Prostate gland (tissue), 2 donors: ENCODE measurements at regions not wholly inside any gene's neighbourhood (a gene's known extent, or its start where the extent isn't known, plus 50 kb on each side); places are given as distances from the start of the nearest gene placed in this dataset.

Experiments used
- DNase-seq: peaks from one replicate; pipeline ENCODE4 v3.0.0-alpha.2; 2019; ENCODE audit warnings: low spot score
- H3K27ac ChIP-seq, 2 donors: fragments of 200-600 bp; sonication (generic); 2 replicates each; pipeline ENCODE4 v1.5.1; 2017 to 2019
- H3K27me3 ChIP-seq: fragments of 200-600 bp; sonication (generic); replicated peaks from 2 replicates; pipeline ENCODE4 v1.5.1; 2019; ENCODE audit not compliant: insufficient read depth
- H3K36me3 ChIP-seq, 2 donors: fragments of 200-600 bp; sonication (generic); 1 replicate in 1 of 2; 2 replicates in 1 of 2; pipeline versions ENCODE4 v1.5.1 to v1.8.1; 2017 to 2019
- H3K4me1 ChIP-seq: fragments of 200-600 bp; sonication (generic); replicated peaks from 2 replicates; pipeline ENCODE4 v1.5.1; 2019
- H3K4me3 ChIP-seq, 2 donors: fragments of 200-600 bp; sonication (generic); 2 replicates each; pipeline ENCODE4 v1.5.1; 2017 to 2019
- H3K9me3 ChIP-seq: fragments of 200-600 bp; sonication (generic); 2 replicates; pipeline ENCODE4 v1.5.1; 2017
- CTCF ChIP-seq, 4 experiments: fragments of 200-600 bp in 2 of 4; fragments of 450-650 bp in 2 of 4; sonication (generic) in 2 of 4; IDR thresholded peaks; 1 replicate in 3 of 4; 2 replicates in 1 of 4; pipeline ENCODE4 v1.5.1; 2016 to 2019; ENCODE audit warnings: antibody characterized with exemption in 4 of 4, mild to moderate bottlenecking in 2 of 4, moderate library complexity in 2 of 4
- POLR2A ChIP-seq: fragments of 450-650 bp; IDR thresholded peaks from one replicate; pipeline ENCODE4 v1.6.1; 2016; ENCODE audit warnings: antibody characterized with exemption, mild to moderate bottlenecking
- POLR2AphosphoS5 ChIP-seq: sonication (generic); formaldehyde crosslinking; IDR thresholded peaks from one replicate; pipeline ENCODE4 v1.6.1; 2017; ENCODE audit warnings: antibody characterized with exemption
- WGBS: methylation state at CpG from one replicate; pipeline ENCODE4 v1.1.5; 2018; 5-methylcytosine and 5-hydroxymethylcytosine counted together
- intact Hi-C: fragments of 100-400 bp; cut with DNase I; formaldehyde crosslinking; loops from one replicate; pipeline ENCODE4 v1.14.2; 2022

DNA sequence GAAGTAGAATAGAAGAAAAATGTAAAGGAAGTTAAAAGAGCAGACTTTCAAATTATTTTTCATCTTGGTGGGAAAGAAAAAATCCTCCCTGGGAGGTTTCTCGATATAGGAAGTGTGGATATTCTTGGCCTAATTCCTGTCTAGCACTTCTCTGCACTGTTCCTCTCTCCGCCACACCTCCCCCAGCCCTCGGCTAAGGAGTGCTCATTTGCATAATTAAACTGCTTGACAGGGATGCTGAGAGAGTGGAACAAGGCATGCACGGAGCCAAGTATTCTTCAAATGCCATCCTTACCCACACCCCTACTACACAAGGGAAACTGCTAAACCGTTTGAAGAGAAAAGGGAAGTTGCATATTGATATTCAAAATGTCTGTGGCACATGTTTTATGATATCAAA, 511.0 kb upstream of the HTR2A start:
- H3K4me1 ChIP-seq, result no peaks in the 10 kb centered on the region
- DNase-seq, result no peak
- no peaks in the 10 kb centered on the region for H3K27me3 ChIP-seq
- no peaks in the 10 kb centered on the region for H3K9me3 ChIP-seq
- no peak overlapping the region for H3K27ac ChIP-seq
- H3K4me3 ChIP-seq, result no peak overlapping the region
- no peaks in the 10 kb centered on the region for H3K36me3 ChIP-seq
- no peak for TF ChIP-seq POLR2A
- no peak for TF ChIP-seq CTCF (IDR thresholded peaks at IDR 0.05)
- TF ChIP-seq POLR2AphosphoS5, result no peak
- intact Hi-C loops, result no loop called here
- WGBS, result 63% methylated on average over 5 of the region's 5 CpGs

DNA sequence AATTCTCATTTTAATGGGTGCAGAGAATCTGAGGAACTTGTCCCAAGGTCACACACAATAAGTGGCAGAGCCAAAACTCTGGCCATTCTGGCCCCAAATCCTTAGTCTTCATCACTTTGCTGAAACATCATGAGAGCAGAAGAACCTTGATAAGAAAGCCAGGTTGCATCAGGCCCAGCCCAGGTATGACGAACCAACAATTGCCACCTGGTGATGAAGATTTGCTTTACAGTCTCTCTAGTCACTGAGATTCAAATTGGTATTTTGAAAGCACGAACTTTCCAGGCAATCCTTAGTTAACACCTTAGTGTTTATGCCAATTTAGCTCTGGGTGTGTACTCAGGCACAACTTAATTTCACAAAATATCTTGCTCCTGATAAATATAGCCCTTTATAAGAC, 502.7 kb upstream of the HTR2A start:
- WGBS, result 68% methylated on average over 2 of the region's 2 CpGs
- TF ChIP-seq POLR2A (no peak), CTCF (IDR thresholded peaks at IDR 0.05) (no peak), POLR2AphosphoS5 (no peak)
- no peak overlapping the region for H3K4me3 ChIP-seq
- no peaks in the 10 kb centered on the region for H3K36me3 ChIP-seq
- no peak overlapping the region for H3K27ac ChIP-seq
- DNase-seq, result no peak
- intact Hi-C loops, result no loop called here
- no peaks in the 10 kb centered on the region for H3K9me3 ChIP-seq
- H3K27me3 ChIP-seq, result no peaks in the 10 kb centered on the region
- H3K4me1 ChIP-seq, result no peaks in the 10 kb centered on the region

DNA sequence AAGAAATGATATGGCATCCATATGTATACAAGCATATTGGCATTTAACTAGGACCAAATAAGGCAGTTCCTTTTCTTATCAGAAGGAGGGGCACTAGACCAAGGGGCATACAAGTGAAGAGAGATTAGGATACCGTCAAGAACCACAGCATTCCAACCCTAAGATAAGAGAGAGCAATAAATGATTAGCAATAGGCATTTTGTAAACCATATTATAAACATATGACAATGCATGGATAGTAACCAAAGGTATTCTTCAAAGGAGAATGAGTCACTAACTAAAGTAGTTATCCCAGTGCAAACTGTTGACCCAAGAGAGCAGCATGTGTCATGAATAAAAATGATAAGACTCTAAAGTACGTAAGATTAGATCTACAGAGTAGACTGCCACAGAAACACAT, 500.9 kb upstream of the HTR2A start:
- no peak overlapping the region for H3K4me3 ChIP-seq
- H3K36me3 ChIP-seq, result no peaks in the 10 kb centered on the region
- no peaks in the 10 kb centered on the region for H3K9me3 ChIP-seq
- no peak for DNase-seq
- WGBS, result 39% methylated on average over 2 of the region's 2 CpGs
- no peak overlapping the region for H3K27ac ChIP-seq
- intact Hi-C loops, result no loop called here
- no peak for TF ChIP-seq CTCF (IDR thresholded peaks at IDR 0.05)
- no peak for TF ChIP-seq POLR2AphosphoS5
- TF ChIP-seq POLR2A, result no peak
- no peaks in the 10 kb centered on the region for H3K4me1 ChIP-seq
- no peaks in the 10 kb centered on the region for H3K27me3 ChIP-seq

DNA sequence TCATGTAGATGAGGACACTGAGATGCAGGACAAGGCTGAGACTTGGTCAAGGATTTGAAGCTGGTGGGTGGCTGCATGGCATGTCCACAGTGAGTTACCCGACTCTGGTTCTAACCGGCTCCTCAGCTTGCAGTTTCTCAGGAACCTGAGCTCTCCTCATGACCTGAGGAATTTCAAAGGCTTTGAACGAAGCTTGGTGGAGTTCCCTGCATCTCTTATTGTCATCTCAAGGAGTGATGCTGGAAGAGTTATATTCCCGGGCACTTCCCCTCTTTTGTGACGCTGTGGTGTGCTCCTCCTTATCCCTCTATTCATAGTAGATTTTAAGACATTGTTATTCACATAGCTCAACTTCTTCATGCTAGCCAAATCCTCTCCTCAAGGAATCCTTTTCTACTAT, 500.1 kb upstream of the HTR2A start:
- DNase-seq, result no peak
- Histone ChIP-seq H3K27ac (no peak overlapping the region), H3K4me1 (no peaks in the 10 kb centered on the region), H3K27me3 (no peaks in the 10 kb centered on the region), H3K9me3 (no peaks in the 10 kb centered on the region), H3K36me3 (no peaks in the 10 kb centered on the region), H3K4me3 (no peak overlapping the region)
- WGBS, result 71% methylated on average over 5 of the region's 5 CpGs
- intact Hi-C loops, result no loop called here
- no peak for TF ChIP-seq POLR2AphosphoS5
- TF ChIP-seq CTCF (IDR thresholded peaks at IDR 0.05), result no peak
- no peak for TF ChIP-seq POLR2A

GRCh38 chr13:47374741-47375140, 477.9 kb upstream of the HTR2A start:
- Histone ChIP-seq H3K27ac (no peak overlapping the region), H3K9me3 (no peaks in the 10 kb centered on the region), H3K4me3 (no peak overlapping the region), H3K36me3 (no peaks in the 10 kb centered on the region), H3K4me1 (no peaks in the 10 kb centered on the region), H3K27me3 (no peaks in the 10 kb centered on the region)
- 76% methylated on average over 1 of the region's 1 CpG for WGBS
- DNase-seq, result no peak
- intact Hi-C loops, result no loop called here
- TF ChIP-seq POLR2AphosphoS5 (no peak), CTCF (IDR thresholded peaks at IDR 0.05) (no peak), POLR2A (no peak)
